ENCODE measurements at regions not wholly inside any gene's neighbourhood (a gene's known extent, or its start where the extent isn't known, plus 50 kb on each side); places are given as distances from the start of the nearest gene placed in this dataset.

- intact Hi-C loops (cut with DNase I; ENCODE audit: low total_unique reads), result no loop called here
- WGBS, 2 donors, result 67 to 93% methylated on average over 1 of the region's 1 CpG
- Histone ChIP-seq H3K4me1 (no peaks in the 10 kb centered on the region), H3K9me3 (no peaks in the 10 kb centered on the region), H3K27me3 (no peaks in the 10 kb centered on the region), H3K36me3 (ENCODE audit: low read depth, missing control alignments) (no peaks in the 10 kb centered on the region), H3K27ac (no peak overlapping the region), H3K4me3 (no peak overlapping the region)
- TF ChIP-seq POLR2A (IDR thresholded peaks at IDR 0.05) (no peak), CTCF (IDR thresholded peaks at IDR 0.05) (no peak)
- DNase-seq, result no peak
These were observed 829.6 kb downstream of the KCNA4 start for GRCh38 chr11:29187215-29187614.

- Histone ChIP-seq H3K9me3 (no peaks in the 10 kb centered on the region), H3K27ac (no peak overlapping the region), H3K27me3 (no peaks in the 10 kb centered on the region), H3K4me3 (no peak overlapping the region), H3K4me1 (peaks cover 5% of the 10 kb centered on the region), H3K36me3 (ENCODE audit: low read depth, missing control alignments) (no peaks in the 10 kb centered on the region)
- DNase-seq, result no peak
- intact Hi-C loops (cut with DNase I; ENCODE audit: low total_unique reads), result no loop called here
- TF ChIP-seq POLR2A (IDR thresholded peaks at IDR 0.05) (no peak), CTCF (IDR thresholded peaks at IDR 0.05) (no peak)
- 83 to 86% methylated on average over 7 of the region's 7 CpGs for WGBS, 2 donors
These were observed 831.6 kb downstream of the KCNA4 start for GRCh38 chr11:29184939-29185890.

GRCh38 chr11:29183301-29183700 is 833.5 kb downstream of the KCNA4 start:
- intact Hi-C loops (cut with DNase I; ENCODE audit: low total_unique reads), result no loop called here
- 46 to 63% methylated on average over 1 of the region's 1 CpG for WGBS, 2 donors
- H3K27me3 ChIP-seq, result no peaks in the 10 kb centered on the region

GRCh38 chr11:29173660-29174062 is 843.2 kb downstream of the KCNA4 start:
- no peaks in the 10 kb centered on the region for H3K9me3 ChIP-seq
- H3K36me3 ChIP-seq (ENCODE audit: low read depth, missing control alignments), result no peaks in the 10 kb centered on the region
- no peak for DNase-seq
- TF ChIP-seq POLR2A (IDR thresholded peaks at IDR 0.05) (no peak), CTCF (IDR thresholded peaks at IDR 0.05) (no peak)
- no peak overlapping the region for H3K27ac ChIP-seq
- 24 to 28% methylated on average over 1 of the region's 1 CpG for WGBS, 2 donors
- intact Hi-C loops (cut with DNase I; ENCODE audit: low total_unique reads), result no loop called here
- H3K27me3 ChIP-seq, result no peaks in the 10 kb centered on the region
- H3K4me1 ChIP-seq, result no peaks in the 10 kb centered on the region
- no peak overlapping the region for H3K4me3 ChIP-seq

More at GRCh38 chr11:29183301-29183700, 833.5 kb downstream of the KCNA4 start:
- H3K4me3 ChIP-seq, result no peak overlapping the region
- H3K27ac ChIP-seq, result no peak overlapping the region
- H3K4me1 ChIP-seq, result peaks cover 5% of the 10 kb centered on the region
- H3K9me3 ChIP-seq, result no peaks in the 10 kb centered on the region
- DNase-seq, result no peak
- no peak for TF ChIP-seq CTCF (IDR thresholded peaks at IDR 0.05)
- no peak for TF ChIP-seq POLR2A (IDR thresholded peaks at IDR 0.05)
- no peaks in the 10 kb centered on the region for H3K36me3 ChIP-seq (ENCODE audit: low read depth, missing control alignments)
